Stimulated activated CD4-positive, alpha-beta T cell treated with anti-CD3 and anti-CD28 coated beads, Interleukin-1b, Interleukin-23, amount 100 ng/mL, for 48 hours (primary cell): ENCODE measurements at regions not wholly inside any gene's neighbourhood (a gene's known extent, or its start where the extent isn't known, plus 50 kb on each side); places are given as distances from the start of the nearest gene placed in this dataset.
"Not testable (repeated sequence)": the region's sequence is repeated elsewhere in the genome, so short reads cannot be mapped to it uniquely, and the experiment has no call there.

ENCODE experiments used
- DNase-seq: peaks from one replicate; pipeline ENCODE4 v3.0.0-alpha.2; 2020

GRCh38 chr4:162838671-162839070 is 328.0 kb downstream of the NAF1 start:
- DNase-seq: no peak

GRCh38 chr4:162837679-162838078 is 329.0 kb downstream of the NAF1 start:
- no peak for DNase-seq

- no peak for DNase-seq
Observed at GRCh38 chr4:162837241-162837640, 329.4 kb downstream of the NAF1 start.

GRCh38 chr4:162836773-162837172 is 329.9 kb downstream of the NAF1 start:
- no peak for DNase-seq

- DNase-seq: not testable (repeated sequence)
Observed at GRCh38 chr4:162836258-162836657, 330.4 kb downstream of the NAF1 start.

- no peak for DNase-seq
Observed at GRCh38 chr4:162830899-162831298, 335.8 kb downstream of the NAF1 start.

- not testable (repeated sequence) for DNase-seq
Observed at GRCh38 chr4:162817374-162817773, 349.3 kb downstream of the NAF1 start.

GRCh38 chr4:162804351-162804924 is 362.3 kb downstream of the NAF1 start:
- no peak for DNase-seq

GRCh38 chr4:162803378-162803777 is 363.3 kb downstream of the NAF1 start:
- DNase-seq: no peak

GRCh38 chr4:162797108-162797507 is 369.6 kb downstream of the NAF1 start:
- no peak for DNase-seq

- DNase-seq: no peak
Observed at GRCh38 chr4:162793571-162793970, 373.1 kb downstream of the NAF1 start.

- no peak for DNase-seq
Observed at GRCh38 chr4:162793004-162793403, 373.7 kb downstream of the NAF1 start.

- DNase-seq: no peak
Observed at GRCh38 chr4:162791226-162791625, 375.5 kb downstream of the NAF1 start.

- no peak for DNase-seq
Observed at GRCh38 chr4:162787120-162787519, 379.6 kb downstream of the NAF1 start.

- DNase-seq: no peak
Observed at GRCh38 chr4:162782778-162783525, 383.7 kb downstream of the NAF1 start.

- no peak for DNase-seq
Observed at GRCh38 chr4:162782096-162782777, 384.5 kb downstream of the NAF1 start.

GRCh38 chr4:162770761-162771490 is 395.8 kb downstream of the NAF1 start:
- no peak for DNase-seq

- no peak for DNase-seq
Observed at GRCh38 chr4:162767083-162767482, 399.6 kb downstream of the NAF1 start.

- DNase-seq: no peak
Observed at GRCh38 chr4:162761965-162762364, 404.7 kb downstream of the NAF1 start.

GRCh38 chr4:162740228-162740627 is 426.5 kb downstream of the NAF1 start:
- not testable (repeated sequence) for DNase-seq

GRCh38 chr4:162739596-162739995 is 427.1 kb downstream of the NAF1 start:
- not testable (repeated sequence) for DNase-seq

- DNase-seq: no peak
Observed at GRCh38 chr4:162732876-162733275, 433.8 kb downstream of the NAF1 start.

GRCh38 chr4:162727766-162728165 is 438.9 kb downstream of the NAF1 start:
- DNase-seq: no peak
